Astrocyte of the spinal cord (primary cell): ENCODE measurements at regions not wholly inside any gene's neighbourhood (a gene's known extent, or its start where the extent isn't known, plus 50 kb on each side); places are given as distances from the start of the nearest gene placed in this dataset.

Experiments
- DNase-seq: peaks from one replicate; pipeline ENCODE4 v3.0.0; 2011; ENCODE audit warnings: low read depth, low spot score
- H3K4me3 ChIP-seq: 2 replicates; pipeline ENCODE4 v1.5.1; 2011; ENCODE audit warnings: low read depth, mild to moderate bottlenecking, low read length, moderate library complexity
- in situ Hi-C: cut with HindIII; loops from 2 replicates; pipeline ENCODE4 v1.10.0; 2017; ENCODE audit warnings: low sequenced_read_pairs
- TF ChIP-seq, protein P1 (sequence below): IDR thresholded peaks from 2 replicates; pipeline ENCODE4 v1.5.1; 2012; ENCODE audit warnings: low read depth, mild to moderate bottlenecking, low read length, inconsistent platforms

DNA sequence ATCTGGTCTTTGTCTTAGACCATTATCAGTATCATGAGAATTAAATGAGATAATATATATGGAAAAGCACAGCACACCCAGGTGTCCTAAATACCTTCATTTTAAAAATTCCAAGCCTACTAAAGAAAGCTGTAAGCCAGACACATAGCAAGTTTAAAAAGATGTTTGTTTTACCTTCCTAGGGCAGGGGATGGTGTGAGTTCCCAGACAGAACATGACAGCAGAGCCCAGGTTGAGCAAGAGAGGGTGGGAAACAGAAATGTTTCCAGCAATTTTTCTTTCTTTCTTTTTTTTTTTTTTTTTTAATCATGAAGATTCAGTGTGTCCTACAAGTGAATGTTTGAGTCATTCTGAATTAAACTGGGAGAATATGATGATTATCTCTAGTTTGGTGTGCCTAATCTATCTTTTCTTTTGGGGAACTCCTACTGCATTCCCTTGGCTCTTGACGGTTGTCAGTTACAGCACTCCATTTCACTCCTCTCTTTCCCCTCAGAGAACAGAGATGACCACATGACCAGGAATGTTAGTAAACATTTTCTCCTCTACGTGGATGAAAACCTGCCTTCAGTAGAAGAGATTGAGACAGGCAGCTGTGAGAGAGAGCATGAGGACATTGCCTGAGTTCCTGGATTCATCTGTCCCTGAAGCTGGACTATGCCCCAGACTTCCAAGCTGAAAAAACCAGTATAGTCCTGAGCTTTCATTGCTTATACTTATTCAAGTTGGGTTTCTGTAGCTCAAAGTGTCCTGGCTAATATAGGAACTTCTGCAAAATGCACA lies 54.5 kb upstream of the ARL14 start:
- no peak for DNase-seq
- TF ChIP-seq, protein P1, sequence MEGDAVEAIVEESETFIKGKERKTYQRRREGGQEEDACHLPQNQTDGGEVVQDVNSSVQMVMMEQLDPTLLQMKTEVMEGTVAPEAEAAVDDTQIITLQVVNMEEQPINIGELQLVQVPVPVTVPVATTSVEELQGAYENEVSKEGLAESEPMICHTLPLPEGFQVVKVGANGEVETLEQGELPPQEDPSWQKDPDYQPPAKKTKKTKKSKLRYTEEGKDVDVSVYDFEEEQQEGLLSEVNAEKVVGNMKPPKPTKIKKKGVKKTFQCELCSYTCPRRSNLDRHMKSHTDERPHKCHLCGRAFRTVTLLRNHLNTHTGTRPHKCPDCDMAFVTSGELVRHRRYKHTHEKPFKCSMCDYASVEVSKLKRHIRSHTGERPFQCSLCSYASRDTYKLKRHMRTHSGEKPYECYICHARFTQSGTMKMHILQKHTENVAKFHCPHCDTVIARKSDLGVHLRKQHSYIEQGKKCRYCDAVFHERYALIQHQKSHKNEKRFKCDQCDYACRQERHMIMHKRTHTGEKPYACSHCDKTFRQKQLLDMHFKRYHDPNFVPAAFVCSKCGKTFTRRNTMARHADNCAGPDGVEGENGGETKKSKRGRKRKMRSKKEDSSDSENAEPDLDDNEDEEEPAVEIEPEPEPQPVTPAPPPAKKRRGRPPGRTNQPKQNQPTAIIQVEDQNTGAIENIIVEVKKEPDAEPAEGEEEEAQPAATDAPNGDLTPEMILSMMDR, result no peak
- in situ Hi-C loops, result no loop called here
- H3K4me3 ChIP-seq, result no peak overlapping the region

DNA sequence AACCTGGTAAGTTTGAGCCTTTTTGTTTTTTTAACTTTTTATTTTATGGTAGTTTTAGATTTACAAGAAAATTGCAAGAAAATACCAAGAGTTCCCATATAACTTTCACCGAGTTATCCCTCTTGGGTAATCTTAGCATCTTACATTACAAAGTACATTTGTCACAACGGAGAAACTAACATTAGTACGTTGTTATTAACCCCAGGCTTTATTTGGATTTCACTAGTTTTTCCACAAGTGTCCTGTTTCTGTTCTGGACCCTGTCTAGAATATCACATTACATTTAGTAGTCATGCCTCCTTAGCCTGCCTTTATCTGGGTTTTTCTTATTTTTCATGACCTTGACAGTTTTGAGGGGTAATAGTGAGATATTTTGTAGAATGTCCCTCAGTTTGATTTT lies 53.5 kb upstream of the KPNA4 start:
- peak; percentile 6 for DNase-seq
- H3K4me3 ChIP-seq, result no peak overlapping the region
- TF ChIP-seq, protein P1, result no peak
- in situ Hi-C loops, result no loop called here

DNA sequence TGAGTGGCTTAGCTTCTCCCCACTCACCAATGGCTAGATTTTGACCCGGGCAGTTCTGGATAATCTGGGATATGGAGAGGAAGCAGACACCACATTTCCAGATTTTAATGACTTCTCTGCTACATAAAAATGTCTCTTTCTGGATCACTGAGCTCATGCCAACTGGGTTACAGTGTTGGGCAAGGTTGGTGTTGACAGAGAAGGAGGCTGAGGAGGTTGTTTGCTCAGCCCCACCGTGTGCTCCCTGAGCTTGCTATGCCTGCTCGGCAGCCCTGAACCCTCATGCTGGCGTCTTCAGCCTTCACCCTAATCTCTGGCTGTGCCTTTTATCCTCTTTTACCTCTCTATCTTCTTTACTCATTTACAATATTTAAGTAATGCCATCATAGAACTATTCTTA lies 53.0 kb upstream of the KPNA4 start:
- TF ChIP-seq, protein P1, result no peak
- in situ Hi-C loops, result no loop called here
- H3K4me3 ChIP-seq, result no peak overlapping the region

DNA sequence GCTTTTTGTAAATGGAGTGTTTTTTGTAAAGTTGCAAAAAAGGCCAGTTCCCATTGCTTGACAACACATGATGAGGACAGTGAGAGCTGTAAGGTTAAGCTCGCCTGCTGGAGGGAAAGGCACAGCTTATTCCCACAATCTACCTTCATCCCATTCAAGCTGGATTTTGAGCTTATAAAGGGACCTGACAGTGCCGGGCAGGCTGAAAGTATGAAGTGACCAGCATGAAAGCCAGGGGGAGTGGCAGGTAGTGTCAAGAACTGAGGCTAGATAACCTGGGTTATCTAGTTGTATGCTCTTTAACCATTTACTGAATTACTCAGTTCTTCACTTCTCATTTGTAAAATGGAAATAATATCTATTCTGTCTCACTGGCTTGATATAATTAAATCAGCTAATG lies 52.3 kb upstream of the KPNA4 start:
- in situ Hi-C loops, result no loop called here
- no peak overlapping the region for H3K4me3 ChIP-seq
- no peak for DNase-seq
- TF ChIP-seq, protein P1, result no peak

More for the DNA sequence above, 53.0 kb upstream of the KPNA4 start:
- no peak for DNase-seq

DNA sequence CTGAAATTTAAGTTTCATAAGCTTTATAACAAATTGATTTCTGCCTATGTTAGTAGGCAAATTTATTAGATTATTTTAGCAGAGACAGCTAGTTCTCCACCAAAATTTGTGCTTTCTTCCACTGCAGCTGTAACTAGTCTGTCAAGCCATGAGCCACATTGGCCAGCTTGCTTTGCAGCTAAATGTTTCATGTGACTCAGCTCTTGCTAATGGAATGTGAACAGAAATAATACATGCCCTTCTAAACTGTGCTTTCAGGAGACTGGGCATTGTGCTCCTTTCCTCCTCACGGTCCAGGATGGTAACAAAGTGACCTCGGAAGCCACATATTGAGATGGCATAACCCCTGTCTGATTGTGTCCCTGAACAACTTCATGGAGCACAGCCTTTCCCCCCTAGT lies 51.3 kb upstream of the KPNA4 start:
- TF ChIP-seq, protein P1, result no peak
- DNase-seq, result peak; percentile 59
- no peak overlapping the region for H3K4me3 ChIP-seq
- in situ Hi-C loops, result no loop called here

DNA sequence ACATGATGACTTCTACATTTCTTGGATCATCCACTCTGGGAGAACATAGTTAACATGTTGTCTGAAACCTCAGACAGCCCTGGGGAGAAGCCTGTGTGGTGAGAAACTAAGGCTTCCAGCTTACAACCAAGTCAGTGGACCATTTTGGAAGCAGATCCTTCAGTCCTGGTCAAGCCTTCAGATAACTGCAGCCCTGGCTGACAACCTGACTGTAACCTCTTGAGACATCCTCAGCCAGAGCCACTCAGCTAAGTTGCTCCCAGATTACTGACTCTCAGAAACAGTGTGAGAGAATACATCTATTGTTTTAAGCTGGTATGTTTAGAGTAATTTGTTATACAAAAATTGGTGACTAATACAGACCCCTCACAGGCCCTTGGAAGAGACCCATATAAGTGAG lies 50.9 kb upstream of the KPNA4 start:
- peak; percentile 5 for DNase-seq
- H3K4me3 ChIP-seq, result no peak overlapping the region
- TF ChIP-seq, protein P1, result no peak
- in situ Hi-C loops, result no loop called here
